Fibroblast of the aortic adventitia (primary cell): ENCODE measurements at regions not wholly inside any gene's neighbourhood (a gene's known extent, or its start where the extent isn't known, plus 50 kb on each side); places are given as distances from the start of the nearest gene placed in this dataset.
"Not testable (repeated sequence)": the region's sequence is repeated elsewhere in the genome, so short reads cannot be mapped to it uniquely, and the experiment has no call there.

Source experiments
- DNase-seq: peaks from one replicate; pipeline ENCODE4 v3.0.0-alpha.2; 2010; ENCODE audit warnings: low read depth
- H3K4me3 ChIP-seq: 2 replicates; pipeline ENCODE4 v1.5.1; 2011; ENCODE audit warnings: low read depth, mild to moderate bottlenecking, control low read depth, low read length, moderate library complexity
- TF ChIP-seq, protein P1 (sequence below): IDR thresholded peaks from 2 replicates; pipeline ENCODE4 v1.5.1; 2011; ENCODE audit warnings: mild to moderate bottlenecking, low read length, control low read depth, inconsistent platforms; ENCODE audit not compliant: insufficient read depth

DNA sequence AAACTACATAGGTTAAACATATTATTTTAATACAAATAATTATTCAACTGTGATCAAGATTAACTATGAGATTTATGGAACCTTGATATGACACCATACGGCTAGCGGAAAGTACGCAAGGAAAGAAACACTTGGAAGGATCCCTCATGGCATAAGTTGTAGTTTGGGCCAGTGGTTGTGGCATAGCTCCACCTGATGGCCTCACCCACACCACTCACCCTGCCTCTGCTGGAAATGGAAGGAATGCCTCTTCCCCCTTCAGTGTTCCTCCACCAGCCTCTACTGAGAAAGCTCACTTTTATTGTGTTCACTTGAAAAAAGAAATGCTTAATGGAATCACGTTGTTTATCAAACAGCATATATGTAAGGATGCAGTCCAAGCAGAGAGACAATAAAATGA is 86.4 kb downstream of the BMP15 start:
- no peak for DNase-seq
- TF ChIP-seq, protein P1, sequence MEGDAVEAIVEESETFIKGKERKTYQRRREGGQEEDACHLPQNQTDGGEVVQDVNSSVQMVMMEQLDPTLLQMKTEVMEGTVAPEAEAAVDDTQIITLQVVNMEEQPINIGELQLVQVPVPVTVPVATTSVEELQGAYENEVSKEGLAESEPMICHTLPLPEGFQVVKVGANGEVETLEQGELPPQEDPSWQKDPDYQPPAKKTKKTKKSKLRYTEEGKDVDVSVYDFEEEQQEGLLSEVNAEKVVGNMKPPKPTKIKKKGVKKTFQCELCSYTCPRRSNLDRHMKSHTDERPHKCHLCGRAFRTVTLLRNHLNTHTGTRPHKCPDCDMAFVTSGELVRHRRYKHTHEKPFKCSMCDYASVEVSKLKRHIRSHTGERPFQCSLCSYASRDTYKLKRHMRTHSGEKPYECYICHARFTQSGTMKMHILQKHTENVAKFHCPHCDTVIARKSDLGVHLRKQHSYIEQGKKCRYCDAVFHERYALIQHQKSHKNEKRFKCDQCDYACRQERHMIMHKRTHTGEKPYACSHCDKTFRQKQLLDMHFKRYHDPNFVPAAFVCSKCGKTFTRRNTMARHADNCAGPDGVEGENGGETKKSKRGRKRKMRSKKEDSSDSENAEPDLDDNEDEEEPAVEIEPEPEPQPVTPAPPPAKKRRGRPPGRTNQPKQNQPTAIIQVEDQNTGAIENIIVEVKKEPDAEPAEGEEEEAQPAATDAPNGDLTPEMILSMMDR = no peak

DNA sequence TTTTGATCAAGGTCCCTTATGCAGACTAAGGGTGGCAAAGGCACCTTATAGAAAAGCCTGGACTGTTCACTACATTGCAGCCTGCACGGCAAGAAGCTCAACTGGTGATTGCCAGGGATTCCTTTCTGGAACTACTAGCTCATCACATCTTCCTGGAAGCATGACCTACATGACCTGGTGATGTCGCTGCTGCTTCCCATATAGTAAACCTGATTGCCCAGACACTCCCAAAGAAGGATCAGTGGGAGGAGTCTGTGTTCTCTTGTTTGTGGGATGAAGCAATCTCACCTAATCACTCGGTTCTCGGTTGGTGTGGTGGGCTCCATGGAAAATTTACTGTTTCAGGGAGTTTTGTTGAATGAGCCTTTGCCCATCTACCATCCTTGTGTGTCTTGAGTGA is 89.8 kb downstream of the BMP15 start:
- not testable (repeated sequence) for DNase-seq, H3K4me3 ChIP-seq

More for the DNA sequence above, 86.4 kb downstream of the BMP15 start:
- H3K4me3 ChIP-seq = no peak overlapping the region

DNA sequence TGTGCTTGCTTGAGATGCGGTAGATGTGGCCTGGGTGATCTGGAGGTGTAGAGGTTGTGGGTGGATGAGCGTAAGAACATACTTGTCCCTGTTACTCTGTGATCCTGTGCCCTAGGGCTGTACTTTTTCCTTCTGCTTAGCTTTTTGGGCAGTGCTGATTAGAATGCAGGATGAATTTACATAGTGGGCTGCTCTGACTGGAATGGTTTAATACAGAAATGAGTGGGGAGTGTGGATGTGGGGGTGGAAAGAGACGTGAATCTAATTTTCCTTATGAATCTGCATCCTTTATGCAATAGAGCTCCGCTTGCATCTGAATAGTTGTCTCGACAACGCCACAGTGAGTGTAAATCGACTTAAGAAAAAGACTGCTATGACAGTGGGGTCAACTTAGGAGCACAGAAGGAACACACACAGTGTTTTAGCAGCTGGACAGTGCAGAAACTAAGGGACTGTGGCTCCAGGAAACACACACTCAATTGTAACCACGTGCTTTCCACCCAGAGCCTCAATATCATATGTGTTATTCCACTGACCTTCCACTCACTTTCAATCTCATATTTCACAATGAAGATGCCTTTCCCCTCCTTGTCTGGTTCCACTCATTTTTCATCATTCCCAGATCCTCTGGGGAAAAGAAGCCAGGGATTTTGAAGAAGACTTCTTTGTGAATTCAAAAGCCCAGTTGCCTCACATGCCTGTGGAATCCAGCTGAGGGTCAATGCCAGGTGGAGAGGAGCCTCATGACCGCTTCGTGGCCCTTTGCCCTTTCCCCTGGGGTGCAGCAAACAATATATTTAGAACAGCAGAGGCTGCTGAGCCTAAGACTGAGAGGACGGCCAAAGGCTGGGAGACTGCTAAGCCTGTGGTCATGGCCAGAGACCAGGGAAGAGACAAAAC is 91.4 kb downstream of the BMP15 start:
- not testable (repeated sequence) for DNase-seq, H3K4me3 ChIP-seq

- DNase-seq = no peak
- TF ChIP-seq, protein P1 = no peak
- H3K4me3 ChIP-seq = no peak overlapping the region
These were observed 95.5 kb downstream of the BMP15 start for GRCh38 chrX:51006064-51006463.

- H3K4me3 ChIP-seq = no peak overlapping the region
- DNase-seq = no peak
- TF ChIP-seq, protein P1 = no peak
These were observed 113.7 kb downstream of the BMP15 start for GRCh38 chrX:51024106-51024696.

DNA sequence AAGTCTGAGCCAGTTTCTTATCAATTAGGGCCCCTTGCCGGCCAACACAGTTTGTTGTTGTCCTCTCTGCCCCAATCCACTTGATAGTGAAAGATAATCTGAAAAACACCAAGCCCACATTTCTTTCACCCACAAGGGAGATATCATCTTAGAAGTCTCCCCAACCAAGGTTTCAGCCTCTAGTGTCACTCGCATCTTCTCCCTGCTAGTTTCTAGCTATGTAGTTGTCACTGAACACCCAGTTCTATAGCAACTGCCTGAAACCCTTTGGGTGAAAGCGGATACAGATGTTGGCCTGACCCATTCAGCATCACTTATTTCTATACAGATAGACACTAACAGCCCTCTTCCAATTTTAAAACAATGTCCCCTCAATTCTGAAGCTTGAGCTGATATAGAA is 116.3 kb downstream of the BMP15 start:
- no peak overlapping the region for H3K4me3 ChIP-seq
- no peak for DNase-seq
- TF ChIP-seq, protein P1 = no peak

- no peak overlapping the region for H3K4me3 ChIP-seq
- no peak for DNase-seq
- TF ChIP-seq, protein P1 = no peak
These were observed 125.2 kb downstream of the BMP15 start for GRCh38 chrX:51035746-51036145.
